BLaER1 (cell line): ENCODE measurements at regions not wholly inside any gene's neighbourhood (a gene's known extent, or its start where the extent isn't known, plus 50 kb on each side); places are given as distances from the start of the nearest gene placed in this dataset.
"Not testable (repeated sequence)": the region's sequence is repeated elsewhere in the genome, so short reads cannot be mapped to it uniquely, and the experiment has no call there.

Source experiments
- H3K27ac ChIP-seq: shearing (Covaris generic); formaldehyde crosslinking; 2 replicates; pipeline ENCODE4 v1.8.1; 2022
- H3K27me3 ChIP-seq: shearing (Covaris generic); formaldehyde crosslinking; 2 replicates; pipeline ENCODE4 v1.8.1; 2022
- H3K36me3 ChIP-seq: shearing (Covaris generic); formaldehyde crosslinking; 2 replicates; pipeline ENCODE4 v1.8.1; 2022
- H3K4me1 ChIP-seq: shearing (Covaris generic); formaldehyde crosslinking; 2 replicates; pipeline ENCODE4 v1.8.1; 2022
- H3K4me2 ChIP-seq: shearing (Covaris generic); formaldehyde crosslinking; 2 replicates; pipeline ENCODE4 v1.8.1; 2022
- H3K4me3 ChIP-seq: shearing (Covaris generic); formaldehyde crosslinking; 2 replicates; pipeline ENCODE4 v1.8.1; 2022
- H3K9ac ChIP-seq: shearing (Covaris generic); formaldehyde crosslinking; 2 replicates; pipeline ENCODE4 v1.8.1; 2022
- H3K9me3 ChIP-seq: shearing (Covaris generic); formaldehyde crosslinking; 2 replicates; pipeline ENCODE4 v1.8.1; 2022
- H4K20me1 ChIP-seq: shearing (Covaris generic); formaldehyde crosslinking; 2 replicates; pipeline ENCODE4 v1.8.1; 2022
- Cebpa-rat ChIP-seq: shearing (Covaris generic); IDR thresholded peaks from 2 replicates; pipeline ENCODE4 v1.8.1; 2022

DNA sequence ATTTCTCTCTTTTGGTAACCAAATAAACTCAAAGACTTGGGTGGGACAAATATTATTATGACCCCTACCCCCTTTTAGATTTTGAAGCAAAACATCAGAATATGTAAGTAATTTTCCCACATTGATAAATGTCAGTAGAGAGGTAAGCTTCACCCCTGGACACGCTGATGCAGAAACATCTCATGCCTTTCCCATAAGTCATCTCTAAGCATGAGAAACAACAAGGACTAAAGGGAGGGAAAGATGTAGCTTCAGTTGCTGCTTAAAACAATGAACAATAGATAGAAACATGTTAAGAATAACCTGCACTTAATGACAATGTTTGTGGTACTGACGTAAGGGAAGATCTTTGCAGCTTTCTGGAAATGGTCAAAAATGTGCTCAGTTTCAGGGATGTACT lies 56.3 kb upstream of the SLC8A3 start:
- no peaks in the 10 kb centered on the region for H4K20me1 ChIP-seq

DNA sequence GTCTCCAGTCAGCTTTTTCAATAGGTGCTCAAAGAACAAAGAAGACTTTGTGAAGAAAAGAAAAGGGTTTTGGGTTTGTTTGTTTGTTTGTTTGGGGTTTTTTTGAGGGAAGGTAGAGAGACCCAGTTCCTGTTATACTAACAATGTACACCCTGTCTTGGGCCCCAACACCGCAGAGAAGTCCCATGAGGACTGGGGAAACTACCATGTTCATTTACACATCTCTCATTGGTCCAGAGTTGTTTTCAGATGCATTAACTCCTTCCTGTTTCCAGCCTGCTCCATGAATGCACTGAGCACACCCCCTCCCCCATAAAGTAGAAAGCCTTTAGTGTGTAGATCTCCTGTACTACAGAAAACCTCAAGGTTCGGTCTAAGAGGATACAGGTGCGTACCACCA lies 51.1 kb upstream of the SLC8A3 start:
- H3K4me1 ChIP-seq = peaks cover 6% of the 10 kb centered on the region; the same call in 1 of the 2 replicates
- H3K27me3 ChIP-seq = no peaks in the 10 kb centered on the region
- no peaks in the 10 kb centered on the region for H3K9me3 ChIP-seq
- peak overlapping the region; percentile 37 for H3K4me2 ChIP-seq
- H3K4me3 ChIP-seq = no peak overlapping the region
- H3K9ac ChIP-seq = no peak overlapping the region
- no peak overlapping the region for H3K27ac ChIP-seq
- H4K20me1 ChIP-seq = no peaks in the 10 kb centered on the region
- no peaks in the 10 kb centered on the region for H3K36me3 ChIP-seq
- TF ChIP-seq Cebpa-rat = no peak

More for the DNA sequence above, 56.3 kb upstream of the SLC8A3 start:
- Histone ChIP-seq H3K9me3 (no peaks in the 10 kb centered on the region), H3K4me1 (peaks cover 2% of the 10 kb centered on the region; the same call in 1 of the 2 replicates), H3K4me2 (no peak overlapping the region), H3K27me3 (no peaks in the 10 kb centered on the region), H3K36me3 (no peaks in the 10 kb centered on the region), H3K27ac (no peak overlapping the region), H3K9ac (no peak overlapping the region), H3K4me3 (no peak overlapping the region)
- no peak for TF ChIP-seq Cebpa-rat

DNA sequence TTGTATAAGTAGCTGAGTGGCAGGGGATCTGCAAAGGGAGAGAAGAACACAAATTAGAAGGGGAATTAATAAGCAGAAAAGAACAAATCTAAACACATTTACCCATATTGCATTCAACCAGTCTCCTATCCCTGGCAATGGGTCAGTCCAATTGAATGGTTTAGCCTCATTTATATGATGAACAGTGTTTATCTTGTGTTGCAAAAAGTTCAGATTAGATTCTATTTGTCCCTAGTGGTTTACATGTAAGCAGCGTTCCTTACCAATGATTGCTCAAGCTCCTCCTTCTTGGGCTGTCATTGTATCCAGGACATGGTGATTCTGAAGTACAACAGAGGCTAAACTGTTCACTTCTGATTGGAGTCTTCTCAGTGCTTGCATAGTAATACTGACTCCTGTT lies 49.9 kb upstream of the SLC8A3 start:
- H4K20me1 ChIP-seq, H3K4me3 ChIP-seq, H3K36me3 ChIP-seq, H3K4me1 ChIP-seq, H3K9ac ChIP-seq, H3K27ac ChIP-seq, H3K4me2 ChIP-seq, H3K27me3 ChIP-seq, H3K9me3 ChIP-seq: not testable (repeated sequence)
